Lung (tissue), 11 donors: ENCODE measurements at regions not wholly inside any gene's neighbourhood (a gene's known extent, or its start where the extent isn't known, plus 50 kb on each side); places are given as distances from the start of the nearest gene placed in this dataset.

Experiments
- ATAC-seq: fragments of 200-7000 bp; cut with Tn5 transposase; one replicate; pipeline ENCODE4 v1.9.1; 2020; ENCODE audit warnings: moderate number of reproducible peaks; ENCODE audit not compliant: insufficient read depth, low FRiP score
- DNase-seq, 3 donors: peaks; one replicate each; pipeline ENCODE4 v3.0.0-alpha.2; 2013 to 2017
- H3K27ac ChIP-seq, 2 donors: one replicate each; pipeline ENCODE4 v1.5.1; 2013; ENCODE audit warnings: mild to moderate bottlenecking in 2 of 2, moderate library complexity in 2 of 2, control low read depth in 1 of 2, inconsistent platforms in 1 of 2, low read depth in 1 of 2, low read length in 1 of 2
- H3K27me3 ChIP-seq, 3 donors: one replicate each; pipeline ENCODE4 v1.5.1; 2013; ENCODE audit warnings: low read length in 2 of 3; ENCODE audit not compliant: control insufficient read depth in 3 of 3, insufficient read depth in 3 of 3
- H3K36me3 ChIP-seq, 4 donors: one replicate each; pipeline ENCODE4 v1.5.1; 2013; ENCODE audit warnings: low read length in 4 of 4, mild to moderate bottlenecking in 1 of 4, moderate library complexity in 1 of 4; ENCODE audit not compliant: control insufficient read depth in 4 of 4, insufficient read depth in 4 of 4
- H3K4me1 ChIP-seq, 5 donors: one replicate each; pipeline ENCODE4 v1.5.1; 2013; ENCODE audit warnings: low read length in 5 of 5, mild to moderate bottlenecking in 2 of 5, moderate library complexity in 1 of 5; ENCODE audit not compliant: control insufficient read depth in 5 of 5, insufficient read depth in 5 of 5
- H3K4me3 ChIP-seq: one replicate; pipeline ENCODE4 v1.5.1; 2013; ENCODE audit warnings: mild to moderate bottlenecking, control low read depth, moderate library complexity
- H3K9ac ChIP-seq, 2 donors: one replicate each; pipeline ENCODE4 v1.5.1; 2013; ENCODE audit warnings: low read length in 2 of 2, control low read depth in 1 of 2; ENCODE audit not compliant: insufficient read depth in 1 of 2
- H3K9me3 ChIP-seq, 4 donors: one replicate each; pipeline ENCODE4 v1.5.1; 2013; ENCODE audit warnings: low read length in 3 of 4, mild to moderate bottlenecking in 1 of 4, moderate library complexity in 1 of 4; ENCODE audit not compliant: control insufficient read depth in 4 of 4, insufficient read depth in 3 of 4
- WGBS, 2 donors: extraction: QIAGEN DNeasy Blood & Tissue Kit; methylation state at CpG; one replicate each; pipeline ENCODE4 v1.1.7; 2013; 5-methylcytosine and 5-hydroxymethylcytosine counted together
- TF ChIP-seq, protein P1 (sequence below): IDR thresholded peaks from 2 replicates; pipeline ENCODE4 v1.5.1; 2012; ENCODE audit warnings: mild to moderate bottlenecking; ENCODE audit errors: control extremely low read depth, extremely low read depth
- donor health status: control.
- donor health status: control.
- donor health status: Bipolar disorder and iron deficiency.
- donor health status: healthy.
- donor health status: DM: yes; HTN: yes; CAD: no.

DNA sequence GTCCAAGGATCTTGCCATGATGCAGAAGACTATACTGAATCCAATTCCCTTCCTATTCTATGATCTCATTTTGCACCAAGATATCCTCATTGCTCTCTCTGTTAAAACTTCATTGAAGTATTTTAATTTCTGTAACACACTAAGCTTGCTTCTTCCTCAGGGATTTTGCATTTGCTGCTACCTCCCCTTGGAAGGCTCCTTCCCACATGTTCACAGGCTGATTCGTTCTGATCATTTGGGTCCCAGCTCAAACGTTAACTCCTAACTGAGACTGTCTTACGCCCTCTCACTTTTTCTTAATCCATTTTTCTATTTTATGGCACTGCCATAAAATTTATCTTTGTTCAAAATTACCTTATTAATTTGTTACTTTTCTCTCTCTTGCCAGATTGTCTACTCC, 713.0 kb upstream of the LRRC4C start:
- no peak overlapping the region for H3K4me3 ChIP-seq
- no peak overlapping the region for H3K9ac ChIP-seq
- H3K36me3 ChIP-seq = no peaks in the 10 kb centered on the region
- no peaks in the 10 kb centered on the region for H3K27me3 ChIP-seq
- no peak overlapping the region for H3K27ac ChIP-seq
- DNase-seq (no peak), ATAC-seq (no peak)
- WGBS, 2 donors = 80 to 94% methylated on average over 3 of the region's 3 CpGs
- no peaks in the 10 kb centered on the region for H3K9me3 ChIP-seq
- TF ChIP-seq, protein P1, sequence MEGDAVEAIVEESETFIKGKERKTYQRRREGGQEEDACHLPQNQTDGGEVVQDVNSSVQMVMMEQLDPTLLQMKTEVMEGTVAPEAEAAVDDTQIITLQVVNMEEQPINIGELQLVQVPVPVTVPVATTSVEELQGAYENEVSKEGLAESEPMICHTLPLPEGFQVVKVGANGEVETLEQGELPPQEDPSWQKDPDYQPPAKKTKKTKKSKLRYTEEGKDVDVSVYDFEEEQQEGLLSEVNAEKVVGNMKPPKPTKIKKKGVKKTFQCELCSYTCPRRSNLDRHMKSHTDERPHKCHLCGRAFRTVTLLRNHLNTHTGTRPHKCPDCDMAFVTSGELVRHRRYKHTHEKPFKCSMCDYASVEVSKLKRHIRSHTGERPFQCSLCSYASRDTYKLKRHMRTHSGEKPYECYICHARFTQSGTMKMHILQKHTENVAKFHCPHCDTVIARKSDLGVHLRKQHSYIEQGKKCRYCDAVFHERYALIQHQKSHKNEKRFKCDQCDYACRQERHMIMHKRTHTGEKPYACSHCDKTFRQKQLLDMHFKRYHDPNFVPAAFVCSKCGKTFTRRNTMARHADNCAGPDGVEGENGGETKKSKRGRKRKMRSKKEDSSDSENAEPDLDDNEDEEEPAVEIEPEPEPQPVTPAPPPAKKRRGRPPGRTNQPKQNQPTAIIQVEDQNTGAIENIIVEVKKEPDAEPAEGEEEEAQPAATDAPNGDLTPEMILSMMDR = no peak
- no peaks in the 10 kb centered on the region for H3K4me1 ChIP-seq

DNA sequence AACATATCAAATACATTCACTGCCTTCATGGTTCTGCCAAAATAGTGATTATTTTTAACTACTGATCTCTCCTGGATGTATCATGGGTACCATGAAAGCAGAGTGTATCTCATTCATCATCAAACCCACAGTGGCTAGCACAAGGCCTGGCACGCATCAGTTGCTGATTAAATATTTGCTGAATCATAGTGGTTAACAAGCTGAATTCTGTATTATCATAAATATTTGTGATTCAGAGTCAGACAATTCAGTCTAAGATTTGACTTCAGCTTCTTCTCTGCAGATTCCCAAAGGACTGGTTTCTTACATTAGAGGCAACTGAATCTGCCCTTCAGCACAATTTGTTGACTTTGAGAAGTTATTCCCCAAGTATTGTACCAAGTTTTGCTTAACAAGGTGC, 715.8 kb upstream of the LRRC4C start:
- H3K27me3 ChIP-seq = no peaks in the 10 kb centered on the region
- WGBS, 2 donors = 60 to 61% methylated on average over 1 of the region's 1 CpG

DNA sequence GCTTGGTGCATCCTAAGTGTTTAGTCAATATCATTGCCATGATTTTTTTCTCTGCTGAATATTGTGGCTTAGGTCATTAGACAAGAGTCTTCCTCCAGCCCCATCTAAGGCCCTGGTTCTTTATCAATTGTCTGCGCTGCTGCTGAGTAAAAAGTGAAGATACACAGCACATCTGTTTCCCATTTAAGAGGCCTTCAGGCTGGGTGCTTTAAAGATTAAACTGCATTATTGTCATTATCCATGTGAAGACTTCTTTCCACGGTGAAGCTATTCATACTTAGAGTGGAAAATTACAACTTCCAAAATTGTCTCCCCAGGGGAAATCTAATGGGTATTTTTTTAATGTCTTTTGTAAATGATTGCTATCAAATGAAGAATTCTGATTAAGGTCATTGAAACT, 719.8 kb upstream of the LRRC4C start:
- H3K27ac ChIP-seq = no peak overlapping the region
- no peaks in the 10 kb centered on the region for H3K27me3 ChIP-seq
- H3K4me3 ChIP-seq = no peak overlapping the region
- H3K36me3 ChIP-seq = no peaks in the 10 kb centered on the region
- H3K9ac ChIP-seq = no peak overlapping the region
- WGBS, 2 donors = 62 to 89% methylated on average over 2 of the region's 2 CpGs
- H3K4me1 ChIP-seq = no peaks in the 10 kb centered on the region
- DNase-seq (no peak), ATAC-seq (no peak)
- no peaks in the 10 kb centered on the region for H3K9me3 ChIP-seq
- TF ChIP-seq, protein P1 = no peak

More for the DNA sequence above, 715.8 kb upstream of the LRRC4C start:
- TF ChIP-seq, protein P1 = no peak
- H3K4me3 ChIP-seq = no peak overlapping the region
- no peak overlapping the region for H3K27ac ChIP-seq
- no peaks in the 10 kb centered on the region for H3K9me3 ChIP-seq
- ATAC-seq (no peak), DNase-seq (no peak)
- H3K4me1 ChIP-seq = no peaks in the 10 kb centered on the region
- no peak overlapping the region for H3K9ac ChIP-seq
- H3K36me3 ChIP-seq = no peaks in the 10 kb centered on the region

DNA sequence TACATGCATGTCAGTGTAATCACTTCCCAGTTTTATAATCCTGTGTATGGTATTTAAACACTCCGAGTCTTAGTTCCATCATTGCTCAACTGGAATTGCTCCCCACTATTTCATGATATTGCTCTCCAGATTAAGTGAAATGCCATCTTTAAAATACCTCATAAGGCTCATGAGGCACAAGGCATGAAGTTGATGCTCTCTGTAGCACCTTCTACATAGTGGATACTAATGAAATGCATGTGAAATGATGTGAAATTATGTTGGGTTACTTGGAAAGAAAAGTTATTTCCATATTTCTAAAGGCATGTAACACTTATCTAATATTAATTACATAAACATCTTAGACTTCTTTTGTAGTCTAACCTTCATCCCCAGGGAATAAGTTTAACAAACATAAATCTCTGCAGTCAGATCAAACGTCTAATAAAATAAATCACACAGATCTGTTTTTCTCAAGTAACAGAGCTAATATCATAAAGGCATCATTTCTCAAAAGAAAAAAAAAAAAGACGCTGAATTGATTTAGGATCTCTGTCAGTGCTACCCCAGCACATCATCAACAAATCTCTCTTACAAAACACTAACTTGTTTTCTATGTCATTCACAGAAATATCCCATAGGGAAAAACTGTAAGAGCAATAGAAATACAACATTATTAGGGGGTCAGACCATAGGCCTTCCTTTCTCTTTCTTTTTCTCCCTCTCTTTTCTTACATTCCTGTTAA, 736.0 kb upstream of the LRRC4C start:
- TF ChIP-seq, protein P1 = no peak
- H3K4me3 ChIP-seq = no peak overlapping the region
- no peak overlapping the region for H3K27ac ChIP-seq
- DNase-seq (no peak), ATAC-seq (no peak)
- WGBS, 2 donors = 47 to 48% methylated on average over 3 of the region's 3 CpGs
- H3K27me3 ChIP-seq = no peaks in the 10 kb centered on the region
- H3K9ac ChIP-seq = no peak overlapping the region
- H3K36me3 ChIP-seq = no peaks in the 10 kb centered on the region
- no peaks in the 10 kb centered on the region for H3K9me3 ChIP-seq
- no peaks in the 10 kb centered on the region for H3K4me1 ChIP-seq
